SU-DHL-6 (cell line): ENCODE measurements at regions not wholly inside any gene's neighbourhood (a gene's known extent, or its start where the extent isn't known, plus 50 kb on each side); places are given as distances from the start of the nearest gene placed in this dataset.

Experiments
- EZH2phosphoT487 ChIP-seq: fragments of 200-600 bp; sonication (generic), shearing (Covaris generic); conservative IDR thresholded peaks from 2 replicates; pipeline ENCODE4 v1.6.1; 2018; ENCODE audit warnings: mild to moderate bottlenecking, antibody characterized with exemption, low read length, moderate library complexity, mixed read lengths
- TF ChIP-seq, protein P1 (sequence below): fragments of 200-600 bp; sonication (generic); IDR thresholded peaks from one replicate; pipeline ENCODE4 v1.5.1; 2017; ENCODE audit warnings: antibody characterized with exemption, mild to moderate bottlenecking, low read length, moderate library complexity; ENCODE audit not compliant: insufficient read depth, poor library complexity, severe bottlenecking

DNA sequence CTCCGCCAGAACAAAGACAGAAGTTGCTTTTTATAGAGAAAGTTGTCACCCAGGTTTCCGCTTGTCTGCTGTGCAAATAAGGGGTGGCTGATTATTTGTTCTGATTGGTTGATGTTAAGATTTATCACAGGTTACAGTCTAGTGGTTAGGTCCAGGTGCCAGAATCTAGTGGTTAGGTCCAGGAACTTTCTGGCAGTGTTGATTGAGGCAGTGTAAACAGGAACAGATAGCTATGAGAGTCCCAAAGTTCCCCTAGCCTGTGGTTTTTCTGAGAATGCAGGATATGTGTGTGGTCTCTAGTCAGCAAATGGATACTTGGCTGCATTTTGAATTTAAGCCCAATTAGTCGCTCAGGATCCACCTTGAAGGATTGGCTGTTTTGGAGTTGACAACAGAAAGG is 148.0 kb downstream of the TMEM200A start:
- no peak for TF ChIP-seq EZH2phosphoT487
- TF ChIP-seq, protein P1, sequence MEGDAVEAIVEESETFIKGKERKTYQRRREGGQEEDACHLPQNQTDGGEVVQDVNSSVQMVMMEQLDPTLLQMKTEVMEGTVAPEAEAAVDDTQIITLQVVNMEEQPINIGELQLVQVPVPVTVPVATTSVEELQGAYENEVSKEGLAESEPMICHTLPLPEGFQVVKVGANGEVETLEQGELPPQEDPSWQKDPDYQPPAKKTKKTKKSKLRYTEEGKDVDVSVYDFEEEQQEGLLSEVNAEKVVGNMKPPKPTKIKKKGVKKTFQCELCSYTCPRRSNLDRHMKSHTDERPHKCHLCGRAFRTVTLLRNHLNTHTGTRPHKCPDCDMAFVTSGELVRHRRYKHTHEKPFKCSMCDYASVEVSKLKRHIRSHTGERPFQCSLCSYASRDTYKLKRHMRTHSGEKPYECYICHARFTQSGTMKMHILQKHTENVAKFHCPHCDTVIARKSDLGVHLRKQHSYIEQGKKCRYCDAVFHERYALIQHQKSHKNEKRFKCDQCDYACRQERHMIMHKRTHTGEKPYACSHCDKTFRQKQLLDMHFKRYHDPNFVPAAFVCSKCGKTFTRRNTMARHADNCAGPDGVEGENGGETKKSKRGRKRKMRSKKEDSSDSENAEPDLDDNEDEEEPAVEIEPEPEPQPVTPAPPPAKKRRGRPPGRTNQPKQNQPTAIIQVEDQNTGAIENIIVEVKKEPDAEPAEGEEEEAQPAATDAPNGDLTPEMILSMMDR: no peak
